ENCODE measurements at regions not wholly inside any gene's neighbourhood (a gene's known extent, or its start where the extent isn't known, plus 50 kb on each side); places are given as distances from the start of the nearest gene placed in this dataset. TPM values are rescaled to one million over a fixed set of nuclear protein-coding genes. Genes with fewer than 3 reads are reported as not detected.

Small RNA genes in the stretch of these regions (microRNA-seq; reads per million reads assigned to microRNA genes)
- gene RNU6-279P (ENCODE audit: insufficient read depth, insufficient read length) = not detected
- not detected for gene RNU6-871P (ENCODE audit: insufficient read depth, insufficient read length)

Small RNA genes in the stretch of these regions (small RNA-seq; reads per million reads assigned to genes)
- gene RNU6-279P (0 reads per million in 5 experiments), gene RNU6-871P (0 reads per million in 5 experiments)

Measured in IMR-90 (cell line).